ENCODE measurements at regions not wholly inside any gene's neighbourhood (a gene's known extent, or its start where the extent isn't known, plus 50 kb on each side); places are given as distances from the start of the nearest gene placed in this dataset.
"Not testable (repeated sequence)": the region's sequence is repeated elsewhere in the genome, so short reads cannot be mapped to it uniquely, and the experiment has no call there.

- no peak for DNase-seq
Measured at GRCh38 chr6:11403035-11403601, 134.4 kb upstream of the TMEM170B start.

- not testable (repeated sequence) for DNase-seq
Measured at GRCh38 chr6:11402581-11402980, 135.0 kb upstream of the TMEM170B start.

- not testable (repeated sequence) for DNase-seq
Measured at GRCh38 chr6:11401954-11402353, 135.6 kb upstream of the TMEM170B start.

GRCh38 chr6:11398451-11399326 lies 138.9 kb upstream of the TMEM170B start:
- DNase-seq = no peak

- DNase-seq = no peak
Measured at GRCh38 chr6:11397622-11398450, 139.7 kb upstream of the TMEM170B start.

- DNase-seq = no peak
Measured at GRCh38 chr6:11396860-11397259, 140.7 kb upstream of the TMEM170B start.

GRCh38 chr6:11393713-11394627 lies 143.6 kb upstream of the TMEM170B start:
- DNase-seq = no peak

- DNase-seq = no peak
Measured at GRCh38 chr6:11392778-11393507, 144.6 kb upstream of the TMEM170B start.

GRCh38 chr6:11391934-11392777 lies 145.4 kb upstream of the TMEM170B start:
- DNase-seq = no peak

- DNase-seq = no peak
Measured at GRCh38 chr6:11389977-11390376, 147.6 kb upstream of the TMEM170B start.

GRCh38 chr6:11388983-11389944 lies 148.3 kb upstream of the TMEM170B start:
- no peak for DNase-seq

- DNase-seq = no peak
Measured at GRCh38 chr6:11387707-11388430, 149.7 kb upstream of the TMEM170B start.

GRCh38 chr6:11386726-11387125 lies 150.8 kb upstream of the TMEM170B start:
- no peak for DNase-seq

GRCh38 chr6:11386323-11386722 lies 151.2 kb upstream of the TMEM170B start:
- no peak for DNase-seq

GRCh38 chr6:11384531-11385309 lies 152.3 kb upstream of the NEDD9 start:
- DNase-seq = no peak

- DNase-seq = peak; percentile 84
Measured at GRCh38 chr6:11381801-11382513, 149.5 kb upstream of the NEDD9 start.

All from GDM1 (cell line).